CD14-positive monocyte (primary cell): ENCODE measurements at regions not wholly inside any gene's neighbourhood (a gene's known extent, or its start where the extent isn't known, plus 50 kb on each side); places are given as distances from the start of the nearest gene placed in this dataset.
"Not testable (repeated sequence)": the region's sequence is repeated elsewhere in the genome, so short reads cannot be mapped to it uniquely, and the experiment has no call there.

ENCODE experiments used
- DNase-seq, 3 donors: peaks; one replicate each; pipeline ENCODE4 v3.0.0-alpha.2; 2011 to 2022
- H2AFZ ChIP-seq: 2 replicates; pipeline ENCODE4 v1.6.0; 2012; ENCODE audit warnings: mild to moderate bottlenecking, low read depth, low read length, inconsistent platforms; ENCODE audit not compliant: insufficient read depth, poor library complexity, severe bottlenecking
- H3K27ac ChIP-seq, 2 donors: 1 replicate in 1 of 2; 2 replicates in 1 of 2; pipeline ENCODE4 v1.5.1; 2012 to 2013; ENCODE audit warnings: low read length in 2 of 2, control low read depth in 1 of 2, inconsistent platforms in 1 of 2, low read depth in 1 of 2, mild to moderate bottlenecking in 1 of 2
- H3K27me3 ChIP-seq, 2 donors: one replicate each; pipeline versions ENCODE4 v1.6.0 to v1.6.1; 2011 to 2013; ENCODE audit warnings: low read length in 2 of 2; ENCODE audit not compliant: control insufficient read depth in 2 of 2, insufficient read depth in 2 of 2
- H3K36me3 ChIP-seq, 2 donors: replicated peaks in 1 of 2; 1 replicate in 1 of 2; 2 replicates in 1 of 2; pipeline versions ENCODE4 v1.5.1 to v1.6.1; 2012 to 2013; ENCODE audit warnings: low read length in 2 of 2, control low read depth in 1 of 2, inconsistent platforms in 1 of 2, mild to moderate bottlenecking in 1 of 2; ENCODE audit not compliant: insufficient read depth in 2 of 2, control insufficient read depth in 1 of 2
- H3K4me1 ChIP-seq, 2 donors: 1 replicate in 1 of 2; 2 replicates in 1 of 2; pipeline versions ENCODE4 v1.5.1 to v1.6.1; 2012 to 2013; ENCODE audit warnings: low read length in 2 of 2, control low read depth in 1 of 2, inconsistent platforms in 1 of 2, mild to moderate bottlenecking in 1 of 2, moderate library complexity in 1 of 2; ENCODE audit not compliant: insufficient read depth in 2 of 2, control insufficient read depth in 1 of 2
- H3K4me2 ChIP-seq: replicated peaks from 2 replicates; pipeline ENCODE3; 2012; ENCODE audit warnings: low read length, moderate library complexity, mild to moderate bottlenecking; ENCODE audit not compliant: poor library complexity, severe bottlenecking; ENCODE audit errors: extremely low read depth
- H3K4me3 ChIP-seq, 3 experiments: fragments of 200-600 bp in 1 of 3; sonication (generic) in 1 of 3; replicated peaks in 1 of 3; 1 replicate in 2 of 3; 2 replicates in 1 of 3; pipeline ENCODE4 v1.5.1; 2011 to 2013; ENCODE audit warnings: low read length in 3 of 3, mild to moderate bottlenecking in 3 of 3, control low read depth in 2 of 3, low read depth in 2 of 3, inconsistent platforms in 1 of 3, moderate library complexity in 1 of 3
- H3K79me2 ChIP-seq: 2 replicates; pipeline ENCODE4 v1.6.0; 2012; ENCODE audit warnings: mild to moderate bottlenecking, control low read depth, inconsistent platforms, low read length, moderate library complexity; ENCODE audit not compliant: insufficient read depth
- H3K9ac ChIP-seq: 2 replicates; pipeline ENCODE4 v1.6.0; 2017; ENCODE audit warnings: low read length, mild to moderate bottlenecking; ENCODE audit not compliant: insufficient read depth, poor library complexity, severe bottlenecking
- H3K9me3 ChIP-seq, 2 donors: replicated peaks in 1 of 2; 1 replicate in 1 of 2; 2 replicates in 1 of 2; pipeline versions ENCODE4 v1.5.1 to v1.6.1; 2012 to 2013; ENCODE audit warnings: low read length in 2 of 2, control low read depth in 1 of 2; ENCODE audit not compliant: control insufficient read depth in 1 of 2, insufficient read depth in 1 of 2
- H4K20me1 ChIP-seq: 2 replicates; pipeline ENCODE4 v1.6.0; 2012; ENCODE audit warnings: mild to moderate bottlenecking, low read length, control low read depth, moderate library complexity; ENCODE audit not compliant: insufficient read depth
- H3K27ac Mint-ChIP-seq, 7 donors: one replicate each; pipeline ENCODE4 v1.8.0; 2020; ENCODE audit warnings: mild to moderate bottlenecking in 7 of 7, mixed read lengths in 7 of 7, moderate library complexity in 6 of 7, inconsistent platforms in 2 of 7
- H3K27me3 Mint-ChIP-seq, 3 donors: one replicate each; pipeline ENCODE4 v1.8.0; 2021 to 2022; ENCODE audit warnings: low read depth in 3 of 3, mild to moderate bottlenecking in 3 of 3, mixed read lengths in 3 of 3, moderate library complexity in 3 of 3, inconsistent platforms in 1 of 3
- H3K36me3 Mint-ChIP-seq, 2 donors: one replicate each; pipeline ENCODE4 v1.8.0; 2020; ENCODE audit warnings: mixed read lengths in 2 of 2, inconsistent platforms in 1 of 2, mild to moderate bottlenecking in 1 of 2
- H3K4me1 Mint-ChIP-seq: one replicate; pipeline ENCODE4 v1.8.0; 2020; ENCODE audit warnings: mild to moderate bottlenecking, mixed read lengths
- H3K4me3 Mint-ChIP-seq, 2 donors: one replicate each; pipeline ENCODE4 v1.8.0; 2020; ENCODE audit warnings: mild to moderate bottlenecking in 2 of 2, mixed read lengths in 2 of 2, moderate library complexity in 1 of 2
- H3K9me3 Mint-ChIP-seq, 7 donors: one replicate each; pipeline ENCODE4 v1.8.0; 2020 to 2022; ENCODE audit warnings: mixed read lengths in 7 of 7, mild to moderate bottlenecking in 6 of 7, moderate library complexity in 6 of 7, inconsistent platforms in 2 of 7
- WGBS: methylation state at CpG from one replicate; pipeline ENCODE4 v1.1.5; 2013; ENCODE audit warnings: missing lambda C conversion rate; ENCODE audit not compliant: insufficient coverage; 5-methylcytosine and 5-hydroxymethylcytosine counted together
- intact Hi-C, 2 donors: fragments of 100-400 bp; cut with micrococcal nuclease; formaldehyde crosslinking; loops; one replicate each; pipeline versions ENCODE4 v1.15.0 to v1.15.1; 2023
- TF ChIP-seq, protein P1 (sequence below): fragments of 200-600 bp; IDR thresholded peaks from one replicate; pipeline ENCODE4 v1.8.0; 2022; ENCODE audit warnings: antibody characterized with exemption, mild to moderate bottlenecking

- Mint-ChIP-seq H3K27ac (no peak overlapping the region), H3K4me3 (no peak overlapping the region), H3K9me3 (peaks cover 0 to 13% (median 9%) of the 10 kb centered on the region in 7 donors), H3K36me3 (no peaks in the 10 kb centered on the region), H3K4me1 (no peaks in the 10 kb centered on the region), H3K27me3 (no peaks in the 10 kb centered on the region)
- Histone ChIP-seq H2AFZ (no peak overlapping the region), H3K4me3 (no peak overlapping the region), H3K9me3 (peaks cover 3 to 8% of the 10 kb centered on the region in 2 donors), H3K4me1 (no peaks in the 10 kb centered on the region), H3K4me2 (no peak overlapping the region), H4K20me1 (no peaks in the 10 kb centered on the region), H3K27ac (no peak overlapping the region), H3K9ac (no peak overlapping the region), H3K27me3 (no peaks in the 10 kb centered on the region), H3K36me3 (no peaks in the 10 kb centered on the region), H3K79me2 (no peaks in the 10 kb centered on the region)
- intact Hi-C loops, result no loop called here
- no peak for DNase-seq
- TF ChIP-seq, protein P1, sequence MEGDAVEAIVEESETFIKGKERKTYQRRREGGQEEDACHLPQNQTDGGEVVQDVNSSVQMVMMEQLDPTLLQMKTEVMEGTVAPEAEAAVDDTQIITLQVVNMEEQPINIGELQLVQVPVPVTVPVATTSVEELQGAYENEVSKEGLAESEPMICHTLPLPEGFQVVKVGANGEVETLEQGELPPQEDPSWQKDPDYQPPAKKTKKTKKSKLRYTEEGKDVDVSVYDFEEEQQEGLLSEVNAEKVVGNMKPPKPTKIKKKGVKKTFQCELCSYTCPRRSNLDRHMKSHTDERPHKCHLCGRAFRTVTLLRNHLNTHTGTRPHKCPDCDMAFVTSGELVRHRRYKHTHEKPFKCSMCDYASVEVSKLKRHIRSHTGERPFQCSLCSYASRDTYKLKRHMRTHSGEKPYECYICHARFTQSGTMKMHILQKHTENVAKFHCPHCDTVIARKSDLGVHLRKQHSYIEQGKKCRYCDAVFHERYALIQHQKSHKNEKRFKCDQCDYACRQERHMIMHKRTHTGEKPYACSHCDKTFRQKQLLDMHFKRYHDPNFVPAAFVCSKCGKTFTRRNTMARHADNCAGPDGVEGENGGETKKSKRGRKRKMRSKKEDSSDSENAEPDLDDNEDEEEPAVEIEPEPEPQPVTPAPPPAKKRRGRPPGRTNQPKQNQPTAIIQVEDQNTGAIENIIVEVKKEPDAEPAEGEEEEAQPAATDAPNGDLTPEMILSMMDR, result no peak
Observed at GRCh38 chr12:67789266-67789665, 140.7 kb downstream of the DYRK2 start.

- WGBS, result 80% methylated on average over 2 of the region's 2 CpGs
Observed at GRCh38 chr12:67790660-67791059, 142.1 kb downstream of the DYRK2 start.

DNA sequence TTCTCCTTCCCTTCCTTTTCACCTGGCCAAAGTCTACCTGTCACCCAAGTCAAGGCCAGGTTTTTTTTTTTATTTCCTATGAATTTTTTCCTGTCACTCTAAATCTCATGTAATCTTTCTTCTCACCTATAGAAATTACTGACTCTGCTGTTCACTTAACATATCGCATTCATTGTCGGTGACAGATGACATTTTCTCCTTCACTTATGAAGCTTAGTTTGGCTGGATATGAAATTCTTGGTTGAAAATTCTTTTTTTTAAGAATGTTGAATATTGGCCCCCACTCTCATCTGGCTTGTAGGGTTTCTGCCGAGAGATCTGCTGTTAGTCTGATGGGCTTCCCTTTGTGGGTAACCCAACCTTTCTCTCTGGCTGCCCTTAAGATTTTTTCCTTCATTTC is 142.8 kb downstream of the DYRK2 start:
- H3K4me1 ChIP-seq, DNase-seq, H3K36me3 ChIP-seq, H3K4me2 ChIP-seq, H3K9me3 ChIP-seq, H3K9ac ChIP-seq, H4K20me1 ChIP-seq, H3K27me3 Mint-ChIP-seq, H3K4me1 Mint-ChIP-seq, H3K27me3 ChIP-seq, H3K4me3 ChIP-seq, H2AFZ ChIP-seq, H3K79me2 ChIP-seq, H3K4me3 Mint-ChIP-seq, H3K27ac Mint-ChIP-seq, intact Hi-C loops, H3K27ac ChIP-seq, H3K36me3 Mint-ChIP-seq: not testable (repeated sequence)
- peaks cover 0 to 13% (median 9%) of the 10 kb centered on the region in 7 donors for H3K9me3 Mint-ChIP-seq
- no CpG with 5 or more reads among the region's 3 CpGs for WGBS

More at GRCh38 chr12:67790660-67791059, 142.1 kb downstream of the DYRK2 start:
- no peaks in the 10 kb centered on the region for H3K36me3 Mint-ChIP-seq
- no peak overlapping the region for H3K4me3 Mint-ChIP-seq
- Histone ChIP-seq H4K20me1 (no peaks in the 10 kb centered on the region), H3K4me3 (no peak overlapping the region), H3K36me3 (no peaks in the 10 kb centered on the region), H3K79me2 (no peaks in the 10 kb centered on the region), H3K27me3 (no peaks in the 10 kb centered on the region), H2AFZ (no peak overlapping the region), H3K9me3 (peaks cover 3 to 8% of the 10 kb centered on the region in 2 donors), H3K27ac (no peak overlapping the region), H3K4me2 (no peak overlapping the region), H3K4me1 (no peaks in the 10 kb centered on the region), H3K9ac (no peak overlapping the region)
- peaks cover 0 to 2% (median 2%) of the 10 kb centered on the region in 3 donors for H3K27me3 Mint-ChIP-seq
- TF ChIP-seq, protein P1, result no peak
- H3K27ac Mint-ChIP-seq, result no peak overlapping the region
- H3K9me3 Mint-ChIP-seq, result peaks cover 0 to 13% (median 9%) of the 10 kb centered on the region in 7 donors
- intact Hi-C loops, result no loop called here
- no peak for DNase-seq
- no peaks in the 10 kb centered on the region for H3K4me1 Mint-ChIP-seq
